PC-3 (cell line): ENCODE measurements at regions not wholly inside any gene's neighbourhood (a gene's known extent, or its start where the extent isn't known, plus 50 kb on each side); places are given as distances from the start of the nearest gene placed in this dataset.

Experiments used
- ATAC-seq: fragments of 200-7000 bp; cut with Tn5 transposase; 2 replicates; pipeline ENCODE4 v1.9.1; 2020; ENCODE audit warnings: mild to moderate bottlenecking, moderate library complexity
- BruUV-seq: library from RNA; stranded (reverse); fragments of 400-500 nt; replicated peaks from 2 replicates; lab custom pipeline; 2021; lab: Mats Ljungman, UMichigan
- CTCF ChIA-PET: fragments of 300-600 bp; sonication (Branson Sonifier 250); formaldehyde crosslinking; loops from one replicate; lab custom pipeline; 2022; ENCODE audit warnings: antibody characterized with exemption; lab: Charles Lee
- POLR2A ChIA-PET: fragments of 300-600 bp; sonication (Branson Sonifier 250); formaldehyde crosslinking; loops from one replicate; lab custom pipeline; 2022; ENCODE audit warnings: antibody characterized with exemption; ENCODE audit not compliant: unreplicated experiment; lab: Charles Lee
- DNase-seq: peaks from one replicate; pipeline ENCODE4 v3.0.0-alpha.2; 2015
- H2AFZ ChIP-seq: fragments of 300-600 bp; sonication (generic); 2 replicates; pipeline ENCODE4 v1.6.0; 2016; ENCODE audit warnings: antibody characterized with exemption, low read length
- H3F3A ChIP-seq: fragments of 300-600 bp; sonication (generic); one replicate; pipeline ENCODE4 v1.6.0; 2017; ENCODE audit warnings: antibody characterized with exemption, low read length, control low read depth, mild to moderate bottlenecking; ENCODE audit not compliant: unreplicated experiment
- H3K27ac ChIP-seq: fragments of 300-600 bp; sonication (generic); 2 replicates; pipeline ENCODE4 v1.5.1; 2016; ENCODE audit warnings: mild to moderate bottlenecking, low read length
- H3K27me3 ChIP-seq: fragments of 300-600 bp; sonication (generic); 2 replicates; pipeline ENCODE4 v1.6.1; 2016; ENCODE audit warnings: low read length, mixed read lengths
- H3K36me3 ChIP-seq: fragments of 300-600 bp; sonication (generic); 2 replicates; pipeline ENCODE4 v1.6.1; 2016; ENCODE audit warnings: low read depth, mixed run types, low read length, mixed read lengths
- H3K4me1 ChIP-seq: fragments of 300-600 bp; sonication (generic); 2 replicates; pipeline ENCODE4 v1.5.1; 2016; ENCODE audit warnings: low read length; ENCODE audit not compliant: insufficient read depth
- H3K4me2 ChIP-seq: fragments of 300-600 bp; sonication (generic); 2 replicates; pipeline ENCODE4 v1.6.0; 2016; ENCODE audit warnings: low read length
- H3K4me3 ChIP-seq: fragments of 300-600 bp; sonication (generic); 2 replicates; pipeline ENCODE4 v1.5.1; 2016; ENCODE audit warnings: mild to moderate bottlenecking, low read length, mixed read lengths
- H3K79me2 ChIP-seq: fragments of 300-600 bp; sonication (generic); 2 replicates; pipeline ENCODE4 v1.6.1; 2017; ENCODE audit warnings: low read length, mixed read lengths
- H3K9ac ChIP-seq: fragments of 300-600 bp; sonication (generic); 2 replicates; pipeline ENCODE4 v1.6.0; 2016; ENCODE audit warnings: mild to moderate bottlenecking, low read length
- H3K9me2 ChIP-seq: fragments of 300-600 bp; sonication (generic); replicated peaks from 2 replicates; pipeline ENCODE4 v1.6.1; 2016; ENCODE audit warnings: mixed run types, low read length, mixed read lengths
- H3K9me3 ChIP-seq: fragments of 300-600 bp; sonication (generic); 2 replicates; pipeline ENCODE4 v1.6.1; 2016; ENCODE audit warnings: low read length, mixed read lengths
- H4K20me1 ChIP-seq: fragments of 300-600 bp; sonication (generic); 2 replicates; pipeline ENCODE4 v1.6.1; 2016; ENCODE audit warnings: low read length, mixed read lengths
- EZH2 ChIP-seq: fragments of 300-600 bp; sonication (generic); IDR thresholded peaks from one replicate; pipeline ENCODE4 v1.6.1; 2017; ENCODE audit warnings: antibody characterized with exemption, mild to moderate bottlenecking, low read length; ENCODE audit not compliant: unreplicated experiment
- EZH2phosphoT487 ChIP-seq: fragments of 300-600 bp; sonication (generic); IDR thresholded peaks from 2 replicates; pipeline ENCODE4 v1.6.1; 2018; ENCODE audit warnings: mild to moderate bottlenecking, antibody characterized with exemption, low read length, borderline replicate concordance
- intact Hi-C: fragments of 100-400 bp; cut with micrococcal nuclease; formaldehyde crosslinking; loops from 2 replicates; pipeline ENCODE4 v1.9.0; 2023
- TF ChIP-seq, protein P1 (sequence below): fragments of 300-600 bp; sonication (generic); conservative IDR thresholded peaks from 2 replicates; pipeline ENCODE4 v1.5.1; 2017; ENCODE audit warnings: antibody characterized with exemption, low read depth, mild to moderate bottlenecking, low read length

DNA sequence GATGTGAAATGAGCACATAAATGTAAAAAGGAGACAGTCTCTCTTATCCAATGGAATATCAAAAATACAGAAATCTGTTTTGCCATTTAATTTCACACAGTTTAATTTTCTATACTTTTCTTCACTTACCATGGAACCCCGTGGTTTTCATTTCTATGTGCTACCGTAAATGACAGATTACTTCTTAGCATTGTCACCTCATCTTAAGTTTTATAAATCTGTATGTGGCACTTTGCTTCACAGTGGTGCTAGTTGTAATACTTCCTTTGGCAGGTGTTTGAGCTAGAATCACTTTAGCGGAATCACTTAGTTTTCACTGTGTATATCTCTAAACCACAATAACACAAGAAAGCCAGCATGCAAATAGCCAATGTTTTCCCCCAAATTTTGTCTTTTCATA is 781.9 kb upstream of the MGAT4C start:
- no peak for ATAC-seq
- Histone ChIP-seq H3K9me3 (no peaks in the 10 kb centered on the region), H3F3A (no peaks in the 10 kb centered on the region), H3K36me3 (no peaks in the 10 kb centered on the region), H3K27ac (no peak overlapping the region), H3K79me2 (no peaks in the 10 kb centered on the region), H3K9me2 (no peaks in the 10 kb centered on the region; the same call in 1 of the 2 replicates), H3K9ac (no peak overlapping the region), H3K27me3 (no peaks in the 10 kb centered on the region), H3K4me1 (no peaks in the 10 kb centered on the region), H4K20me1 (no peaks in the 10 kb centered on the region), H3K4me2 (no peak overlapping the region), H3K4me3 (no peak overlapping the region), H2AFZ (no peak overlapping the region)
- CTCF ChIA-PET: no interaction called here
- BruUV-seq: no TSS peak
- TF ChIP-seq EZH2phosphoT487 (no peak), EZH2 (no peak)
- TF ChIP-seq, protein P1, sequence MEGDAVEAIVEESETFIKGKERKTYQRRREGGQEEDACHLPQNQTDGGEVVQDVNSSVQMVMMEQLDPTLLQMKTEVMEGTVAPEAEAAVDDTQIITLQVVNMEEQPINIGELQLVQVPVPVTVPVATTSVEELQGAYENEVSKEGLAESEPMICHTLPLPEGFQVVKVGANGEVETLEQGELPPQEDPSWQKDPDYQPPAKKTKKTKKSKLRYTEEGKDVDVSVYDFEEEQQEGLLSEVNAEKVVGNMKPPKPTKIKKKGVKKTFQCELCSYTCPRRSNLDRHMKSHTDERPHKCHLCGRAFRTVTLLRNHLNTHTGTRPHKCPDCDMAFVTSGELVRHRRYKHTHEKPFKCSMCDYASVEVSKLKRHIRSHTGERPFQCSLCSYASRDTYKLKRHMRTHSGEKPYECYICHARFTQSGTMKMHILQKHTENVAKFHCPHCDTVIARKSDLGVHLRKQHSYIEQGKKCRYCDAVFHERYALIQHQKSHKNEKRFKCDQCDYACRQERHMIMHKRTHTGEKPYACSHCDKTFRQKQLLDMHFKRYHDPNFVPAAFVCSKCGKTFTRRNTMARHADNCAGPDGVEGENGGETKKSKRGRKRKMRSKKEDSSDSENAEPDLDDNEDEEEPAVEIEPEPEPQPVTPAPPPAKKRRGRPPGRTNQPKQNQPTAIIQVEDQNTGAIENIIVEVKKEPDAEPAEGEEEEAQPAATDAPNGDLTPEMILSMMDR: no peak
- POLR2A ChIA-PET: no interaction called here
- DNase-seq: no peak
- intact Hi-C loops: no loop called here

- Histone ChIP-seq H3K4me1 (no peaks in the 10 kb centered on the region), H3K9me2 (no peaks in the 10 kb centered on the region), H3K36me3 (no peaks in the 10 kb centered on the region), H3K79me2 (no peaks in the 10 kb centered on the region), H3K27ac (no peak overlapping the region), H2AFZ (no peak overlapping the region), H4K20me1 (no peaks in the 10 kb centered on the region), H3K4me3 (no peak overlapping the region), H3F3A (no peaks in the 10 kb centered on the region), H3K9me3 (no peaks in the 10 kb centered on the region), H3K27me3 (no peaks in the 10 kb centered on the region), H3K4me2 (no peak overlapping the region), H3K9ac (no peak overlapping the region)
- DNase-seq: no peak
- POLR2A ChIA-PET: no interaction called here
- CTCF ChIA-PET: no interaction called here
- TF ChIP-seq EZH2phosphoT487 (no peak), EZH2 (no peak)
- TF ChIP-seq, protein P1: no peak
- no TSS peak for BruUV-seq
- intact Hi-C loops: no loop called here
- ATAC-seq: no peak
Measured at GRCh38 chr12:87025976-87026375, 769.8 kb upstream of the MGAT4C start.

DNA sequence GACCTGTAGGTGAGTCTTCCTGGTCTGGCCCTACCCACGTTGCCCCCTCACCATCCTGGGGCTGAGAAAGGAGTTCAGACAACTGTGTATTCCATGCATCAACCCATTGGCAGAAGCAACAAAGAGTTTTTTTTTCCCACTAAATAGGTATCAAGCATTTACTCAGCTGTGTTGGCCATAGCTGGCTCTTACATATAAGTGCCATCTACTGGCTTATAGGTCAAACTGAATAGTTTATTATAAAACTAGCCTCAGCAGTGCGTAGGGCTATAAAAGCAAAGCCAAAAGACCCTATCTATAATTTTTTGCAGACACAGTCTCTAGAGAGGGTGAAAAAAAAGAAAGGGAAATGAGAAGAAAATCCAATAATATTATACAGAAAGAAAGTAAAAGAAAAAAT is 765.2 kb upstream of the MGAT4C start:
- Histone ChIP-seq H3K27me3 (no peaks in the 10 kb centered on the region), H3F3A (no peaks in the 10 kb centered on the region), H3K9me3 (no peaks in the 10 kb centered on the region), H3K9ac (no peak overlapping the region), H3K9me2 (no peaks in the 10 kb centered on the region), H3K4me1 (no peaks in the 10 kb centered on the region), H3K27ac (no peak overlapping the region), H3K36me3 (no peaks in the 10 kb centered on the region), H3K79me2 (no peaks in the 10 kb centered on the region), H2AFZ (no peak overlapping the region), H3K4me2 (no peak overlapping the region), H4K20me1 (no peaks in the 10 kb centered on the region), H3K4me3 (no peak overlapping the region)
- DNase-seq (no peak), ATAC-seq (no peak)
- CTCF ChIA-PET: no interaction called here
- BruUV-seq: no TSS peak
- POLR2A ChIA-PET: no interaction called here
- TF ChIP-seq, protein P1: no peak
- no peak for TF ChIP-seq EZH2phosphoT487
- no peak for TF ChIP-seq EZH2
- intact Hi-C loops: no loop called here
